ENCODE measurements at regions not wholly inside any gene's neighbourhood (a gene's known extent, or its start where the extent isn't known, plus 50 kb on each side); places are given as distances from the start of the nearest gene placed in this dataset.
A peak's percentile ranks its signal among the peaks of the same experiment; 100 is the strongest.
"Not testable (repeated sequence)": the region's sequence is repeated elsewhere in the genome, so short reads cannot be mapped to it uniquely, and the experiment has no call there.

DNA sequence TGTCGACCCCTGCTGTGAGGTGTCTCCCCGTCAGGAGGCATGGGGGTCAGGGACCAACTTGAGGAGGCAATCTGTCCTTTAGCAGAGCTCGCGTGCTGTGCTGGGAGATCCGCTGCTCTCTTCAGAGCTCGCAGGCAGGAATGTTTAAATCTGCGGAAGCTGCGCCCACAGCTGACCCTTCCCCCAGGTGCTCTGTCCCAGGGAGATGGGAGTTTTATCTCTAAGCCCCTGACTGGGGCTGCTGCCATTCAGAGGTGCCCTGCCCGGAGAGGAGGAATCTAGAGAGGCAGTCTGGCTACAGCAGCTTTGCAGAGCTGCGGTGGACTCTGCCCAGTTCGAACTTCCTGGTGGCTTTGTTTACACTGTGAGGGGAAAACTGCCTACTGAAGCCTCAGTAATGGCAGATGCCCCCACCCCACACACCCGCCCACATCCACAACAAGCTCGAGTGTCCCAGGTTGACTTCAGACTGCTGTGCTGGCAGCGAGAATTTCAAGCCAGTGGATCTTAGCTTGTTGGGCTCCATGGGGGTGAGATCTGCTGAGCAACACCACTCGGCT, 133.1 kb downstream of the CENPC start:
- not testable (repeated sequence) for DNase-seq

DNA sequence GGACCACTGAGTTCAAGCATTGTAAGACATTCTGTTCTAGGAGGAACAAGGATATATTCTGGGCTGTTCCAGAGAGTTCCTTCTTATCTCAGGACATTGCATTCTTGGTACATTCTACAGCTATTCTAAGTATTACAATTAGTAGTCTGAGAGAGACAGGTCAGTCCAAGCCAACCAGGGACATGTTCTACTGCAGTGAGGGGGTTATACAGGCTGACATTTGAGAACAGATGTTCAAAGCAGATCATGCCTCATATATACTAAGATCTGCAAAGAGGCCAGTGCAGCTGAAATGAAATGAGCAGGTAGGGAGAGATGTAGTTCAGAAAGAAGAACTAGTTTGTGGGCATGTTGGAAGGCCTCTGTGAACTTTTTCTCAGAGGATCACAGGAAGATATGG, 142.0 kb downstream of the CENPC start:
- no peak for DNase-seq

DNA sequence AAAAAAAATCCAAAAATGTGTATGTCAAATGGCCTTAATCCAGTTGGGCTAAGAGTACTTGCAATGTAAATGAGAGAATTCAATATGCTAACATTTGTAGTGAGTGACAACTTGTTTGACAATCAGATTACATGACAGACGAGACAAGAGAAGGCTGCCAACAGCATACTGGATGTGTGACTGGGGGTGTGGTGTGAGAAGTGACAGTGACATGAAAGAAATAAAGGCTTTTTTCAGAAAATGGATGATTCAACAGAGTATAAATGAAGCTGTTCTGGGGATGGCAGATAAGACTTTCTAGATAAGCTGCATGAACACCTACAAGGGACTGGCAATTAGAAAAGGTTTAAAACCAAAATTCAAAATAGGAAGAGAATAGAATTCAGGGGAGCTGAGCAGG, 143.4 kb downstream of the CENPC start:
- DNase-seq = no peak

DNA sequence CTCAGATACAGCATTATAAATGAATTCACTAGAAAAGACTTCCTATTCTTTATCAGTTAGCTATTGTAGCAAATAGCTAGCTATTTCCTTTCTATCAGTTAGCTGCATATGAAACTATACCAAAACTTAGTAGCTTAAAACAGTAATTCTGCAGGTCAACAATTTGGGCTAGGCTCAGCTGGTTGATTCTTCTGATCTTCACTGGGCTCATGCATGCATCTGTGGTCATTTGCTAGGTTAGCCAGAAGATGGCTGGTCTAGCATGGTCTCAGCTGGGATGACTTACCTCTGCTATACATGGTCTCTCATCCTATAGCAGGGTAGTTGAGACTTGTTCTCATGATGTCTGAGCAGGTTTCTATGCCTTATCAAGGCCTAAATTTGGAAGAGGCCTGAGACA, 147.4 kb downstream of the CENPC start:
- no peak for DNase-seq

DNA sequence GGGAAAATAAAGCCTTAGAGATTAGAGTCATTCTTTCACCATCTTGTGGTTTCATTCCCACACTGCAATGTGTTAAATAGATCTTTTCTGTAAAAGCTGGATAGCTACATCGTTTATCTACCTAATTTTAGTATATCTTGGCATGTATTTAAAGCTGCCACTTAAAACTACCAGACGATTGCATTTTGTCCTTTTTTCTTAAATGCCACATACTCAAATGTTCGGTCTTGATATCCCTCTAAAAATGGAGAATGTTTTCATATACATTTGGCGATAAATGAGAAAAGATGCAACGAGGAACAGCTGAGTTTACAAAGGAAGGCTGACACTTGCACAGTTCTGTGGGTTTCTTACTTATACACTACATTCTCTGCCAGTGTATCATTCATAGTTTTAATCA, 148.3 kb downstream of the CENPC start:
- no peak for DNase-seq

DNA sequence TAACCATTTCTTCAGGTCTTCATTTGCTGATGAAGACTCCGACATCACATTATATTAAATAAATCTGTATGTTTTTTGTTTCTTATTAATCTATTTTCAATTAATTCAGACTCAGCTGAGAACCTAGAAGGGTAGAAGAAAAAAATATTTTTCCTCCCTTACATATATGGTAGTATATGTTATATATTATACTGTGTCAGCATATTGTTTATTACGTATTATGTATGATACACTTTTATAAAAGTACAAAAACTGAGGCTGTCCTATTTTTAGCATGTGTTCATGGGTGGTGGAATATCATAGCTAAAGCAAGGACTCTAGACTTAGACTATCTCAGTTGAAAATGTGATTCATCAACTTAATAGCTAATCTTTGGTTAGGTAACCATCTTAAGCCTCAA, 149.3 kb downstream of the CENPC start:
- DNase-seq = no peak

DNA sequence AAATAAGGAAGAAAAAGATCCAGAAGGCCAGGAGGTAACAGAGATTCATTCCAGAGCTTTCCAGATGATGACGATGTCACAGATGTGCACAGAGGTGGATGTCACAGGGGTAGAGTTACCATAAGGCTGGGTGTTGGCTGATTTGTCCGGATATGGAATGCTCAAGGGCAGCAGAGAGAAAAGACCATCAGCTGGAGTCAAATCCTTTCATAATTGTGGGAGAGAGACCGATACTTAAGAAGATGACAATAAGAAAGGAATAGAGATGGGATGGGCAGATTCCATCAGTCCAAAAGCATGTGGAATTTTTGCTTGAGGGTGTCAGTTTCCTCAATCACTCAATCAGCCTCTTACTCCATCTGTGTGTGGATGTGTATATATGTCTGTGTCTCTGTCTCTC, 150.4 kb downstream of the CENPC start:
- no peak for DNase-seq

DNA sequence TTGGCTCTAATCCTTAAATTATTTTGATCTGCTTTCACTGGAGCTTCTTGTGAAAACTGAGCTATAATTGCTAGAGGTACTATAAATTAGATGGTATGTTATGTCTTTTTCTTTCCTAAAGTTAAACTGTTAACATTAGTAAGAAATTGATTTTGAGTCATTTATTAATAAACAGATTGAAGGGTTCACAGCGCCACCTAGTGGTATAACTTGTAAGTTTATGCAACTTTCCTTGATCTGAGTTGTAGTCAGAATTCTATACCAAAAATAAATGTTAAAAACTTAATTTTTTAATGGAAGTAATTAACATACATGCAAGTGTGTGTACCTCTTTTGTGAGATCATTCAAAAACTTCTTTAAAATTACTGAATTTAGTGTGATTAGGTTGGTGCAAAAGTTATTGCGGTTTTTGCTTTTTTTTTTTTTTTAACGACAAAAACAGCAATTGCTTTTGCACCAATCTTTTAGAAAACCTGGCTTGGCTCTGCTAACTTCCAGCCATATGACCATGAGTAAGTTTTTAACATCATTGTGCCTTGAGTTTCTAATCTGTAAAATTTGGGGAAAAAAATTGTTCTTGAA, 151.5 kb downstream of the CENPC start:
- peak; percentile 39 for DNase-seq

DNA sequence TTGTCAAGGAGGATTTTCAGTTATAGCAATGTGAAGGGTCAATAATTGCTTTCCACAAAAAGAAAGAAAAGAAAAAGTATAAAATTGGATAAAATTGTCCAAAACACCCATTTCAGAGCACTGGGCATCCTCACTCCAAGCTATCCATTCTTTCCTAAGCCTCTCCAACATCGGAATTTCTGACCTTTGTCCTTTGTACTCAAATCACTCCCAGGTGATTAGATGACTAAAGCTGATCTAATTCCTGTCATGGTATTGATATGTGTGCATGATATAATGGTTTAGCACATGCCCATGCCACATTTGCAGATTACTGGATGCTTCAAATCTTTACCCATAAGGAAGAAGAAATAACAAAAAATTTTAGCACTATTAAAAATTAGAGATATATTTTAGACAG, 152.3 kb downstream of the CENPC start:
- DNase-seq = no peak

DNA sequence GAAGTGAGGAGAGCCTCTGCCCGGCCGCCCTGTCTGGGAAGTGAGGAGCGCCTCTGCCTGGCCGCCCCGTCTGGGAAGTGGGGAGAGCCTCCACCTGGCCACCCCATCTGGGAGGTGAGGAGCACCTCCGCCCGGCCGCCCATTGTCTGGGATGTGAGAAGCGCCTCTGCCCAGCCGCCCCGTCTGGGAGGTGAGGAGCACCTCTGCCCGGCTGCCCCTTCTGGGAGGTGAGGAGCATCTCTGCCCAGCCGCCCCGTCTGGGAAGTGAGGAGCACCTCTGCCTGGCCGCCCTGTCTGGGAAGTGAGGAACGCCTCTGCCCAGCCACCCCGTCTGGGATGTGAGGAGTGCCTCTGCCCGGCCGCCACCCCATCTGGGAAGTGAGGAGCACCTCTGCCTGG, 163.9 kb downstream of the CENPC start:
- not testable (repeated sequence) for DNase-seq

DNA sequence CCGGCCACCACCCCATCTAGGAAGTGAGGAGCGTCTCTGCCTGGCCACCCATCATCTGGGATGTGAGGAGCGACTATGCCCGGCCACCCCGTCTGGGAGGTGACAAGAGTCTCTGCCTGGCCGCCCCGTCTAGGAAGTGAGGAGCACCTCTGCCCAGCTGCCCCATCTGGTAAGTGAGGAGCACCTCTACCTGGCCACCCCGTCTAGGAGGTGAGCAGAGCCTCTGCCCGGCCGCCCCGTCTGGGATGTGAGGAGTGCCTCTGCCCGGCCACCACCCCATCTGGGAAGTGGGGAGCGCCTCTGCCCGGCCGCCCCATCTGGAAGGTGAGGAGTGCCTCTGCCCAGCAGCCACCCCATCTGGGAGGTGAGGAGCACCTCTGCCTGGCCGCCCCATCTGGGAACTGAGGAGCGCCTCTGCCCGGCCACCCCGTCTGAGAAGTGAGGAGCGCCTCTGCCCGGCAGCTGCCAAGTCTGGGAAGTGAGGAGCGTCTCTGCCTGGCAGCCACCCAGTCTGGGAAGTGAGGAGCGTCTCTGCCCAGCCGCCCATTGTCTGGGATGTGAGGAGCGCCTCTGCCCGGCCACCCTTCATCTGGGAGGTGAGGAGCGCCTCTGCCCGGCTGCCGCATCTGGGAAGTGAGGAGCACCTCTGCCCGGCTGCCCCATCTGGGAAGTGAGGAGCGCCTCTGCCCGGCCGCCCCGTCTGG, 164.4 kb downstream of the CENPC start:
- DNase-seq = not testable (repeated sequence)

DNA sequence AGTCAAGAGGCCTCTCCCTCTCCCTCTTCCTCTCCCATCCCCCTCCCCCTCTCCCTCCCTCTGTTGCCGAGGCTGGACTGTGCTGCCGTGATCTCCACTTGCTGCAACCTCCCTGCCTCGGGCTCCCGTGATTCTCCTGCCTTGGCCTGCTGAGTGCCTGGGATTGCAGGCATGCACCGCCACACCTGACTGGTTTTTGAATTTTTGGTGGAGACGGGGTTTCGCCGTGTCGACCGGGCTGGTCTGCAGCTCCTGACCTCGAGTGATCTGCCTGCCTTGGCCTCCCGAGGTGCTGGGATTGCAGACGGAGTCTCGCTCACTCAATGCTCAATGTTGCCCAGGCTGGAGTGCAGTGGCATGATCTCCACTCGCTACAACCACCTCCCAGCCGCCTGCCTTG, 165.1 kb downstream of the CENPC start:
- DNase-seq = no peak

DNA sequence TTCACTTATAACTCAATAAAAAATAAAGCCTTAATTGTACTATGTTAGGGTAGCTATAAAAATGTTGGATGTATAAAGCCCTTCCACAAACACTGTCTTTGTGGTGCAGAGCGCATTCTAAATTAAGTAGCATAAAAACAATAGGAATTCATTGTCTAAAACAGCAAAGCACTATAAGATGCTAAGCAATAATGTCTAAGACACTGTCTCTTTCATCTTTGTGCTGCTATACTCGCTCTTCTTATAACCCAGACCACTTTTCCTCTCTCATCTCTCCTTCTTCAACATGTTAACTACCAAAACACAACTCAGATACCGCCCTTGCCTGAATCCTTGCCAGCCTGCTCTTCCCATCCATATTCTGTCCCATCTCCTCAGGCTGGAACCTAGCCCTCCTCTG, 170.0 kb downstream of the CENPC start:
- DNase-seq = no peak

DNA sequence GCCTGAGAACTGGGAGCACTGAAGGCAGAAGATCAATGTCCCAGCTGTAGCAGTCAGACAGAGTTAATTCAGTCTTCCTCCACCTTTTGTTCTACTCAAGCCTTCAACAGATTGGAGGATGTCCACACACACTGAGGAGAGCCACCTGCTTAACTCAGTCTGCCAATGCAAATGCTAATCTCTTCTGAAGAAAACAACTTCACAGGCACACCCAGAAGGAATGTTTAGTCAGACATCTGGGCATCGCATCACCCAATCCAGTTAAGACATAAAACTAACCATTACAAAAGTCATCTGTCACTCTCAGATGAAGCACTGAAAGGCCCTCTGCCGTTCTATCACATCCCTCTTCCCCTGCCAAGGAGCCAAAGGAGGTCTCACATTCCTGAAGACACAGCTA, 173.7 kb downstream of the CENPC start:
- DNase-seq = no peak

DNA sequence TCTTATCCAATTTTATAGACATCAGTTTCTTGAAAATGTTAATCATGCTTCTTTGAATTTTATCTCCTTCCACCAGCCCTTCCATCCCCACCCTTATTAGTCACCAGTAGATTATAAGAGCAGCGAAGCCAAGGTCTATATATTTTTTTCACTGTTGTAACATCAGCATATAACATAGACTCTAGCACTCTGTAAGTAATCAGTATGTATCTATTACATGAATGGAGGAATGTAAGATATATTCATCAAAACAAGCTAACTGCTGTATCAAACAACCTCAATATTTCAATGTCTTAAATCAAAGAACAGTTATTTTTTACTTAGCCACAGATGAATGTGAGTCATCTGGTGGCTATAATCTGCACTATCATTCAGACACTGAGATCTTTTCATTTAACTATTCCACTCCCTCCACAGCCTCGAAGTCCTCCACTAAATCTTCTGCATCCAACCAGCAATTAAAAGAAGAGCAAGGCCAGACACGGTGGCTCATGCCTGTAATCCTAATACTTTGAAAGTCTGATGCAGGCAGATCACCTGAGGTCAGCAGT, 178.9 kb downstream of the CENPC start:
- no peak for DNase-seq

DNA sequence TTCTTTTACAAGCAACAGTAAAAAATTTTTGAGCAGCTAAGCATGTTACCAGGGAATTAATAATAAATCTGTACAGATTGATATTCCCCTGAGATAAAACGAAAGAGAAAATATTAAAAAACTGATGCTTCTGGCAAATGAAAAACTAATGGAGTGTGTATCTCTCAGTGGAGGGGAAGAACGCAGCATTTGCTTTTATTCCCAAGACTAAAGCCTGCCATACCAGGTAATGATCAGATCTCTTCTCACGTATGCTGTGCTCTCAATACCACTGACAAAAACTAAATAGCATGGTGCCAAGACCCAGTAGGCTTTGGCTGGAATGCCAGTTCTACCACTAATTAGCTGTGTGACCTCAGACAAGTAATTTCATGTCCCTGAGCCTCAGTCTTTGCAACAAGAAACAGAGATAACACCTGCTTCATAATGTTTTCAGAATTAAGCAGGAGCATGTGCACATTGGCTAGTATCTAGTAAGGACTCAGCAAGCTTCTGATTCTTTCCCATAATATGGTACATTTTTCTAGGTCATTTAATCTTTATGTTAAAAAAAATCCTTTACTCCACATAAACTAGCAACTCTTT, 179.6 kb downstream of the CENPC start:
- no peak for DNase-seq

DNA sequence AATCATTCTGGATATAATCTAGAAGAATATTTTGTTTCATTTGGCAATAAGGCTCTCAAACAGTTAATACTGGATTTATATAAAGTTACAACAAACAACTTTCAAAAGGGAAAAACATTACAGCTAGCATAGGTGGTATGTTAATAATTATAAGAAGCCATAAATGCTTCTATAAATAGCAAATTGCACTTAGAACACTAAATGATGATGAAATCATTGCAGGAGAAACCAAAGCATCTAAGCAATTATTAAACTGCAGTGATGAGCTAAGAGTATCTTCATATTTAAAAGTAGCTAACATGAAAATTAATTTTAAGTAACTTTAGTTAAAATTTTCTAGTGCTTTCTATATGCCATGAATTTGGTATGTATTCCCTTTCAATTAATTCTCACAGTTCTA, 189.5 kb downstream of the CENPC start:
- DNase-seq = no peak

DNA sequence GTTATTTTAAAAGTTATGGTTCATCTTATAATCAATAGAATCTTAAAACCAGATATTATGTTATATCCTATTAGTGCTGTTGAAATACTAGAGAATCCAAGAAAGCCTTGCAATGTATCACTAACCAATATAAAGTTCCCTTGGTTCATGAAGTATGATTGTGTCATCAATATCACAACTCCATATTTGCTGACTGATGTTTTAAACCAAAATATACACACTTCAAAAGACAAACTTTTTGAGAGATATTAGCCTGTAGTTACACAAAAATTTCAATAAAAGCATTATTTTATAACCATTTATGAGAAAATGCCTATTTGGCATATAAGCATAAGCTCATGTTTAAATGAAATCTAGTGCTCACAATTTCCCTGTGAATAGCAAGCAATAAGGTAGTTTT, 198.6 kb downstream of the CENPC start:
- no peak for DNase-seq

DNA sequence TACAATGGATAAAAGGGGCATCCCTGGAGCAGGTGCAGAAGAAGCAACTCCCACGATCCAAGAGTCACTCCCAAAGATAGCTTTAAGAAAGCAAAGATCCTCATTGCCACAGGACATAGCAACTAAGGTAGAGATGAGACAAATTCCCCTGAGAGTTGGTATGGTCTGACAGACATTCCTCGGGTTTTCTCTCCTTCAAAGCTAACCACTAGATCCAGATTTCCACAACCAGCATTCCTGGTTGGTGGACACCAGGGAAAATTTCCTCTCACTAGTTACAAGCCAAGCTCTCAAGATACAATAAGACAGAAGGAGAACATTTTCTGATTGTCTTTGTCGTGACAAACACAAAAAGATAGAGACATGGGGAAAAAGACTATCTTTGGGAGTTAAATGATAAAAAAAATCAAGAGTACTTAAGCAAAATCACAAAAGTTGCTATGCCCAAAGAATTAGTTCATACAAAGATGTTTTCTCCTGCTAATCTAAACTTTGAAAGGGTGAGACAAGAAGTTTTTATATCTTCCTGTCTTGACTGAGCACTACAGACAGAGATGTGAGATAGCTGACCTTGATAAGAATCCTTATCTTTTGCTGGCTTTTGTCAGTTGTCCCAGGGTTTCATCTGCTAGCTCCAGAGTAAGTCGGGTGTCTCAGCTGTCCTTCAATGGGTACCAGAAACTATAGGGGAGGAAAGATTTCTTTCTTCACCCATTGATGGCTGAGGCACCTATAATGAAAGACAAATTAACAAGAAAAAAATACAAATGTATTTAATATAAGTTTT, 200.5 kb downstream of the CENPC start:
- no peak for DNase-seq

DNA sequence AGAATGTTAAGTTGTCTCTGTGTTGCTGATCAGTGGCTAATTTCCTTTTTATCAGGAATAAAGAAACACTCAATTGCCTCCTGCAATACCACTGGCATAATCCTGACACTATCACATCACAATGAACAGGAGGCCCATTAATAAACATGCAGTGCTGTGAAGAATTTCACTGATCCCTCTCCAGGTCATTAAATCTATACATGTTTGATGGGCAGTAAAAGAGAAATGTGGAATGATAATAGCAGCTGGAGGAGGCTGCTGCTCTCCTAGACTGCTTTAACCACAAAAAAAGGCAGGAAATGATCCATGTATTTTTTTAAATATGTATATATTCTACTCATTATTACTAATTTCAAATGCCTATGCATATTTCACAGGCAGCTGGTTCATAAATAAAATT, 202.1 kb downstream of the CENPC start:
- DNase-seq = no peak

DNA sequence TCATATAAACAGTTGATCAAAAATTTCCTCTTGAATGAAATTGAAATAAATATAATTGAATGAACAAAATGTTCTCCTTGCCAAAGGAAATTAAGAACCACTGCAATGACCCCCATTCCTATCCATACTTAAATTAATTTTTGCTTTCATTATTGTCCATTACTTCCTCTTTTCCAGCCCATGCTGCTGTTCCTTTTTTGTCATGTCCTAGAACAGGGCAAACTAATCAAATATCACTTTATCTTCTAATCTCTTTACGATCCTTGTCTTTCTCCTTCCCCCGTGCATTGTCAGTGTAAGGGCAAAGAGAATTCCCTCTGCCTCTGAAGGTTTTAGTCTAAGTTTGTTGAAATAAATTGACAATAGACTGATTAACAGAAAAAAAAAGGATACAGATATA, 203.0 kb downstream of the CENPC start:
- no peak for DNase-seq

DNA sequence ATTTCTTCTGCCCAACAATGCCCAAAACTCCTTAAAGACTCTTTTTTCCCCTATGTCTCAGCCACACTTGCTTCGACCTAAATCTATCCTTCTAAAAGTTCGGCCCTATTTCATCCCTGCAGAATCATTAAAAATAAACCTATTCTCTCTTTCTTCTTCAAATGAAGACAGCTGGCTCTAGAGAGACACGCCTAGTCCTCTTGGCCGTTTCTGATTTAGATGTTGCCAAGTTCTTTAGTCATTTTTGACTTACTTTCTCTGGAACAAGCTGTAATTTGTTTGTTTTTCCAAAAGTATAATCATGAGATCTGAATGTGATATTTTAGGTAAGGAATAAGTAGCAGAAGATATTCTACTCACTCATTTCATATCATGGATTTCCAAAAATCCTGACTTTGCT, 211.6 kb downstream of the CENPC start:
- no peak for DNase-seq

DNA sequence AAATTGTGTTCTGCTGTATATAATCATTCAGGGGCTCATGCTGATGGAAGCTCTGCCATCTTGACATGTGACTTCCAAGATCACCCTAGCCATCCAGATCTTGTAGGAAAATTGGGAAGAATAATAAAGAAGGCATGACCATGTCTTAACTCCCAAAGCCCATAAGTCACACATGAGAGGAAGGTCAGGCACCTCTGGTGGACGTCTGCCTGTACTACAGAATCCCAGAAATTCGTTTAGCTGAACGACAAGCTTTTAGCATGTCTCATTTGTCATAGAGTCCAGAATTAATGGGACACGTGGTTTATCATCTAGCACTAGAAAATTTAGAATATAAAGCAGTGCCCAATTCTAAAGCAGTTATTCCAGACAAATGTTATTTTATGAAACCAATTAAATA, 212.7 kb downstream of the CENPC start:
- no peak for DNase-seq

All from CD4-positive, alpha-beta T cell treated with Interleukin-10 for 1 hour (primary cell).